Ammon's horn (tissue), 1 donor: ENCODE measurements at regions not wholly inside any gene's neighbourhood (a gene's known extent, or its start where the extent isn't known, plus 50 kb on each side); places are given as distances from the start of the nearest gene placed in this dataset.
"Not testable (repeated sequence)": the region's sequence is repeated elsewhere in the genome, so short reads cannot be mapped to it uniquely, and the experiment has no call there.

Experiments used
- DNase-seq: peaks from one replicate; pipeline ENCODE4 v3.0.0-alpha.2; 2016; ENCODE audit warnings: low spot score

DNA sequence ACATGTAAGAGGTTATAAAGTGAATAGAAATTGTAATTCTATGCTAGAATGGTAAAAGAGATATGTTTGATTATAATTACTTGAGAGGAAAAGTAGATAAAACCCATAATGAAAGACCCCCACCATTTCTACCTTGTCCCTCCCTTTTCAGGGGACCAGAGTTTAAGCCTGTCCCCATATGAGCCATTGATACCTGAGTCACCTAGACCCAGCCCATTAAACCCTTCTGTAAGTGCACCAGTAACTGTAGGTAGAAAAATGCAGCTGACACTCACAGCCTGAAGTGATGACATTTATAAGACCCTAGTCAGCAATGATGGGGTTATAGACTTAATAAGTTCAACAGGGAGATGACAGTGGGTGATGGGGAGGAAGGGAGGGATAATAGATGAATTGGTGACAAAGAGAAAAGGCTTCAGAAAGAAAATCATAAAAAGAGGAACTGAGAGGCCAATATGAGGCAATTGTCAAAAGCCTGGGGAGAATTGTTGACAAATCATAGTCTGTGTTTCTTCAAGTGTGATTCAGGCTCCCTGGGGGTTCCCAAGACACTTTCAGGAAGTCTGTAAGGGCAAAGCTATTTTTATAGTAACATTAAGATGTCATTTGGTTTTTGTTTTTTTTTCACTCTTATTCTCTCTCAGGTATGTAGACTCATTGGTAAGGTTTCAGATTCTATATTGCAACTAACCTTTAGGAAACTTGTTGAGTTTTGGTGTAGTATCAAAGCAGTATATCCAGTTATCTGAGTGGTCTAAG, 544.2 kb downstream of the SATB2 start:
- no peak for DNase-seq

DNA sequence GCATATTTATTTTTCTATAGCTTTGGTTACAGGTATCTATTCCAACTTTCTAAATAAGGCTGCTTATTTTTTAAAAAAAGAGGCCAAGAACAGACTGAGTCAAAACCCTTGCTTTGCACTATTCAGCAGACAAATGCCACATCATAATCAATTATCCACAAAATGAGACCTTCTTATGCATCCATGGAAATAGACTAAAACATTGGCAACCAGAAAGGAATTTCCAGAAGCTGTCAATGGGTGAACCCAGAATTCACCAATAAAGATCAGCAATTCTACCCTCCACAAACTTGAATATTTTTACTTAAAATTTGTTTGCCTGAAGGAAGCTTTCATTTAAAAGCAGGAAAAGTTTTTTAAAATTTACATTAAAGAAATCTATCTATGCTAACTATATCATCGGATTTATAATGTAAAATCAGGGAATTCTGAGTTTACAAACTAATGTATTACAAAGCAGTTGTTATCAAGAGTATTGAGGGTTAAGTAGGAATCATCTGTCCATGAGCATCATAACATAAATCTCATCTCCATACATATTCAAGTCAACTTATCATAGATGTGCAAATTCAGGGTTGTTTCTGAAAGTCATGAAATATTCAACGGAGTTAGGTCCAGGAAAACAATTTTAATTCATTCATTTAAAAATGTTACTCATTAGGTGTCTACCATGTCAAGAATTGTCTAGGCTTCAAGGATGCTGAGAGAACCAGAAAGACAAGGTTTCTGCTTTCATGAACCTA, 548.0 kb downstream of the SATB2 start:
- no peak for DNase-seq

GRCh38 chr2:198905881-198906612, 551.7 kb downstream of the SATB2 start:
- DNase-seq, result no peak

GRCh38 chr2:198901894-198902293, 555.8 kb downstream of the SATB2 start:
- no peak for DNase-seq

- DNase-seq, result no peak
Observed at GRCh38 chr2:198900141-198900540, 557.6 kb downstream of the SATB2 start.

DNA sequence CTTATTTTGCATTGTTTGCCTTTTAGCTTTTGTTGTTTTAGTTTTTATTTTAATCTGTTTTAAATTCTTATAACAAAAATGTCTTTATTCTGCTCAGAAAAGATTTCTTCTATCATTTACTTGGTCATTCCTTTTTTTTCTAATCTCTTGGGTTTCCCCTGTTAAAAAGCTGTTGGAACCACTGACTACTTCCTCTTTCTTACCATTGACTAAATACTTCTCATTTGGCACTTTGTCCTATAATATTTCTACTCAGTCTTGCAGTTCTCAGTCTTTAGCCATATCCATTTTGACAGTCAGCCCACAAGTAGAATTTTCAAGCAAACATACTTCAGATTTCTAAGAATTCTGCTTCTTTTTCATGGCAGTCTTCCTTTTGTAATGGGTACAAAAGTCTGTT, 567.2 kb downstream of the SATB2 start:
- no peak for DNase-seq

DNA sequence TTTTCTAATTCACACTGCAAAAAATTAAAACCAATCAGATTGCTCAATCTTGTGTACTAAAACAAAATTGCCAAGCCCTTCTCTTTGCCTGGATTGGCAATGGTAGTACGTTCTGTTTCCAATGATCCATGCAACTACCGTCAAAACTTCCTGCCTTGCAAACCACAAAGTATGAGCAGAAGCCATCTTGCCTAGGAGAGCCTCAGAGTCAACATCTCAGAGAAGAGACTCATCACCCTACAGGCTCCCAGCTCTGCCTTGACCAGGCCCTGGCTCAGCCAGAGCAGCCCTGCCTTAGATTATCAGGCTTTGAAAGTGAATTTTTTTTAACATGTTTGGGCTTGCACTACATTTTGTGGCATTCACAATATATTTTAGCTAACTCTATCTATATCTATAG, 574.1 kb downstream of the SATB2 start:
- no peak for DNase-seq

DNA sequence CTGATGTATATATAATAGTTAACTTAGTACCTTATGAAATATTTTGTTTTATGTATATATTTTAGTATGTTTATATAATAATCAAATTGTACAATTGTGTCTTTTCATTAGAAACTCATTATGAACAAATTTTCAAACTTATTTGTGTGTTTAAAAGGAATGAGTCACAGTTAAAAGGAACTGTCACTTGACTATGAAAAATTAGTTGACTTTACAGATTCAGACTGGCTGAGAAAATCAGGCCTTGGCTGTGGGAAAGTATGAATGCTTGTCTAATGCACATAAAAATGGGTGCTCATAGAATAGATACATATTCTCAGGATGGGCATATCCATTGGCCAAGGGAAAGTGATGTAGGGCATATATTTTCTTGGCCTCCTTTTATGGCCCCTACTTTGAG, 576.8 kb downstream of the SATB2 start:
- no peak for DNase-seq

DNA sequence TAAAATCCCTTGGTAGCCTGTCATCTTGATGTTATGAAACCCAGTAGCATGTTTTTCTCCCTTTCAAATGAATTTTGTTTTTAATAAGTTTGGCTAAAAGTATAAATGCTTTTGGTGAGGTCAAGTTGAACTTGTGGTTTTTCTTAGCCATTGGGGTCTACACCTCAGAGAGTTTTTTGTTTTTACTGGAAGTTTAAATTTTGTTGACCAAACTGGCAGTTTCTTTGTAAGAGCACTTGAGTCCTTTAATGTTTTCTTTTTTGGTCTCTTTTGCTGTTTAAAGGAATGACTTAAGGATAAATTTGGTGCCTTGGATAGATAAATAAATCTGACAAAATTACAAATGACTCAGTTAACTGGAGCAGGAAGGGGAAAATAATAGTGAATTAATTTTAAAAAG, 577.3 kb downstream of the SATB2 start:
- no peak for DNase-seq

DNA sequence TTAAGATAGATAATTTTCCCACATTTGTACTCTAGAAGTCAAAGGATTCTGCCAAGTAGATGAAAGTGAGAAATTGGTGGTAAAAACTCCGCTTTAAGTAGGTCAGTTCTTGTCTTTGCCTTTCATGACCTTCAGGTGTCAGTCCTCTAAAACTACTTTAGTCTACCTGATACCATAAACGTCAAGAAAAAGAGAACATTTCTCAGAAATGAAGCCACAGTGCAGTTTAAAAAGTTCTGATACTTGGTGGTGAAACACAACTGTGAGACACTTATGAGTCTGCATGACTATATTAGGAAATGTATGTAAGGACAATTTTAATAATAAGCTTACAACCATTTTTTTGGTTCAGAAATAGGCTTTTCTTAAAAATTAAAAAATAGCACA, 583.3 kb downstream of the SATB2 start:
- DNase-seq, result no peak

GRCh38 chr2:198873503-198874471, 584.0 kb downstream of the SATB2 start:
- no peak for DNase-seq

DNA sequence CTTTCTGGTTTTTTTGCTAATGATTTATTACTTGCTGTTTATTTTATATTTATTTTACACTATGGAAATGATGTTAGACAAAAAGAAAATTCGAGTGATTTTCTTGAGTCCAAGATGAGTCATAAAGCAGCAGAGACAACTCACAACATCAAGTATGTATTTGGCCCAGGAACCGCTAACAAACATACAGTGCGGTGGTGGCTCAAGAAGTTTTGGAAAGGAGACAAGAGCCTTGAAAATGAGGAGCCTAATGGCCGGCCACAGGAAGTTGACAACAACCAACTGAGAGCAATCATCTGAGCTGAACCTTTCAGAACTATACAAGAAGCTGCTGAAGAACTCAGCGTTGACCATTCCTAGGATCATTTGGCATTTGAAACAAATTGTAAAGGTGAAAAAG, 594.1 kb downstream of the SATB2 start:
- no peak for DNase-seq

GRCh38 chr2:198861080-198861479, 596.7 kb downstream of the SATB2 start:
- no peak for DNase-seq

DNA sequence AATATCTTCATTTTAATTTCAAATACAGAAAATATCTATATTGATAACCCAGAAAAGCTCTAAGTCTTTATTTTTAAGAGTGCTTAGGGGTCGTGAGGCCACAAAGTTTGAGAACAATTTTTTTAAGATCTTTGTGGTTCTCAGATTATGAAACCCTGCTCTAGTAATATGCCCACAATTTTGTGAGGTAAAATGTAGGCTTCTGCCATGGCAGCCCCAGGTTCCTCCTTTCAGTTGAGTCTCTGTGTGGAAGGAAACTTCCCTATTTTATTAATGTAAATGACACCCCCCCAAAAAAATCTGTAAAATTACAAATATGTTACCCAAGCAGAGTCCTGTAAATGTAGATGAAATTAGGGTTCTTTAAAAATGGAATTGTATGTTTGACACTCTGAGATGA, 600.5 kb downstream of the SATB2 start:
- no peak for DNase-seq

GRCh38 chr2:198855746-198856145, 602.0 kb downstream of the SATB2 start:
- not testable (repeated sequence) for DNase-seq

GRCh38 chr2:198852248-198852647, 605.5 kb downstream of the SATB2 start:
- DNase-seq, result no peak

GRCh38 chr2:198825534-198825933, 632.2 kb downstream of the SATB2 start:
- DNase-seq, result no peak

DNA sequence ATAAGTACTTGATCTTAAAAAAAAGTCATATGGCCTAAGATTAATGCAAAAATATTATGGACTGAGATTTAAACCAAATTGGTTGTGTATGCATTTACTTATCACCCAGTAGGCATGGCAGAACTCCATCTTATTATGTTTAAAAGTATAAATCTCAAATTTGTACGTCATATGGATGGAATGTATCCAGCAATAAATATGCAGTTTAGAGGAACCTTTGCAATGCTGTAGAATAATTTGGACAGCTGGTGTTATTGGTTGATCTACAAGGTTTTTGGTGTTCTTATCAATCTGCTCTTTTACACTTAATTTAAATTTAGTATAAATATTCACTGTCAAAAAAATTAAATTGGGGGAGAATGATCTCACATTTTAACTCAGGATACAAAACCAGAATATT, 640.2 kb downstream of the SATB2 start:
- no peak for DNase-seq

DNA sequence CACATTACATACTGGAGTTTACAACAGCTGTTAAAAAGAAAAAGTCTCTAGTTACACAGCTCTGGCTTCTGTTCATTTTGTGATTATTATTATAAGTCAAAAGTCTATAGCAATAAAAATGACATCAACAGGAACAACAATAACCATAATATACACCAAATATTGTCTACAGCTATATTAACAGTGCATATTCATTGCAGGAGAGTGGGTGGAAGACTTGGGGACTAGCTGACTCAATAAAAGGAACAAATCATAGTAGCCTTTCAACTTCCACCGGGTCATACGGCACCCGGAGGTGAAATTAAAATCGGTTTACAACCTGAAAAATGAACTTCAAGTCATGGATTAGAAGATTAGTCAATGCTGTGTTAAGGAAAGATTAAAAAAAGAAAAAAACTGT, 642.1 kb downstream of the SATB2 start:
- no peak for DNase-seq

- no peak for DNase-seq
Observed at GRCh38 chr2:198811198-198811597, 646.5 kb downstream of the SATB2 start.

DNA sequence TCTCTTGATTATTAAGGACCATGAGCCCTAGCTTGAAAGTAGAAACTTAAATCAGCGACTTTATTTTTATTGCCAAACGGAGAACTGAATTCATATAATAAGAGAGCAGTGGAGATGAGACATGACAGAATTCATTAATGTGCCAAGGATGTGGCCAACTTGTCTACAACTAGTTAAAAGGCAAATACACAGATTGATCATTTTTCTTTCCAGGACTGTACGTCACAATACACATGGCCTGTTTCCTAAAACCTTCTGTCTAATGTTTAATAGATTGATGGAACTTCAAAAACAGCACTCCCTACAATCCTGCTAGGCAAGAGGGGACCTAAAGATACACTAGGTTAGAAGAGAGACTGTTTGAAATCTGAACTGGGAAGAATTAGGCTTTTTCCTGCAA, 647.8 kb downstream of the SATB2 start:
- DNase-seq, result no peak

GRCh38 chr2:198807131-198807530, 650.6 kb downstream of the SATB2 start:
- no peak for DNase-seq
